Fibroblast of skin of right biceps (primary cell): ENCODE measurements at regions not wholly inside any gene's neighbourhood (a gene's known extent, or its start where the extent isn't known, plus 50 kb on each side); places are given as distances from the start of the nearest gene placed in this dataset.

ENCODE experiments used
- DNase-seq: peaks from one replicate; pipeline ENCODE4 v3.0.0-alpha.2; 2013

DNA sequence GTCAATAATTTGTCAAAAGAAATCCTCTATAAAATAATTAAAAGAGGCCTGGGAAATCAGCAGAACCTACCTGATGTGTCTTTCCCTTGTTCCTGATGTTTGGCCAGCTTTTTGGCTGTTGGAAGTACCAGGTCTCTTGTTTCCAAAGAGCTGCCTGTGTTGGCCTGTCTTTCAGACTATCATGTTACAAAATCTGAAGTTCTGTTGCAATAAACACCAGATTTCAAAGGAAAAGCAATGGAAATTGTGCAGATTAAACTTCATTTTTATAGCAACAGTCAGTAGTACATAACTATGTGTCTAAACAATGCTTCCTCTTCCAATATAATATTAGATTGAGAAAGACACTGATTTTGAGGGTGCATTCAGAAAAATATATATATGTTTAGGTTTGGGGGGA is 647.2 kb upstream of the CXADR start:
- DNase-seq, result no peak

DNA sequence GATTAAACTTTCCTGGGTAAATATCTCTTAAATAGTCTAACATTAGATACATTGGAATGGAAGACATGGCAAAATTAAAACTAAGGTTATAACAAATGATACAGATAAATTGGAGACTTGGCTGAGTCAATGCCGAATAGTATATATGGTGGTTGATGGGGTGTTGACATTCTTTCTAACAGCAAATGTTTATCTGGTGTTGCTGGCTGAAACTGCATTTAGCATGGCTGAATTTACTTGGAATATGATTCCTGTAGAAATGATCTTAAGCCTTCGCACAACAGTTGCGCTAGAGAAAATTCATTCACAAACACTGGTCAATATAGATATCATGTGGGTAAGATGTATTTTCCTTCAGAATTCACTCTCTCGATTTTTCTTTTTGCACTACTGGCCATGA is 646.0 kb upstream of the CXADR start:
- no peak for DNase-seq

DNA sequence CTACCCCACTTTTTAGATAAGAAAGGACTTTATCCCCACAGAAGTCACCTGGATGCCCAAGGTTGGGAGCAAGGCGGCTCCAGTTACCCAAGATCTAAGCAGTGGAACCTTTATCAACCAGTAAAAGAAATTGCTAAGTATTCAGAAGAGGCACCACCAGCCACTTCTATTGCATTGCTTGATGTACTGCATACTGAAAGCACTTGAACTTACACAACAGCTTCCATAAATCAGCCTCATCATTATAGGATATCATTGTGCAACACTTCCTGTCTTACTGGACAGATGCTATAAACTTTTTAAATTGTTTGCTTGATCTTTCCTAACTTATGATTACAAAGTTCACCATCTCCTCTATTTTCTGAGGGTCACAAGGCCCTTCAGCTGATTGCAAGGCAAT is 642.7 kb upstream of the CXADR start:
- DNase-seq, result peak; percentile 12

DNA sequence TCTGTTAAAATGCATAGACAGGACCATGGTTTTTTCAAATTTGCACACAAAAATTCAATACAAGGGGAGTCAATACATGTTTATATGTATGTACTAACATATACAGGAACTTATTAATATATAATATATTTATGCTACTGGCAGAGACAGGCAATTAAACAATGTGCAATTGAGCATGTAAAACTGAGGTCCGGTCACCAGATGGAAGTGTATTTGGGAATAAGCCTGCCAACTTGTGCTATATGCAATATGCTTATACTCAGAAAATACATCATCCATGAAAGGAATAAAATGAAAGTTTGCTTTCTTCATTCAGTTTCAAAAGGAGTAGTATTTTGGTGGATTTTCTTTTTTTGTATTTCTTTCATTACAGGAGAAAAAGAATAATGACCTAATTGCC is 640.2 kb upstream of the CXADR start:
- no peak for DNase-seq

DNA sequence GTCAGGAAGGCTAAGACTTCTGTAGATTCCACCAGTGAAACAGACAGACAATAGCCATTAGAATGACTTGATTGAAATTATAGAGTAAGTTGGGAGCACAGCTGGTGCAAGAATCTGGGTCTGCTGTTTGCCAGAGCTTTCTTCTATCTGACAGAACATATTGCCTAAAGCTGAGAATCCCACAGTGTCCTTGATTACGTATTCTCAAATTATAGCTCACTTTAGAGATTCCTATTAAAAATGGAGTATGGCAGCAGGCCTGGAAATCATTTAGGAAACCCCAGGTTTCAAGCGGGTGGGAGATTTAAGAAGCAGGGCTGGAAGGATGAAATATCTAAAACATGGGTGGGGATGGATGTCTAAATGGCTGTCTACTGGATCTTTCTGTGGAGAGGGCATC is 639.7 kb upstream of the CXADR start:
- DNase-seq, result no peak

DNA sequence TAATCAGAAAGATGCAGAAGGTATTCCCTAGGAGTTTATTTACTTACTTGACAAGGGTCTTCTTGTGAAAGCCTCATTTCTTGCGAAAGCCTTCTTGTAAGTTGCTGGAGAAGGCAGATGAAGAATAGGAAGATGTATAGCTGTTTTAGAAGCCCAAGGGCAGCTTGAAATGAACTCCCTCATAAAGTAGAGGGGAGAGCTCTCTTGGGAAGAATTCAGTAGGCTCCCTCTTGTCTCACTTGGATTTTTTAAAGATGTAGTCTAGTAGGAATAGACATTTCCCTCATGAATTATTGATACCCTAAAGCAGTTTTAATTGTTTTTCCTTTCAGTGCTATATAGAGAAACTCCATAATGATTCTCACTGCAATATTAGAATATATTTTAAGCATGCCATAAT is 639.2 kb upstream of the CXADR start:
- DNase-seq, result no peak

DNA sequence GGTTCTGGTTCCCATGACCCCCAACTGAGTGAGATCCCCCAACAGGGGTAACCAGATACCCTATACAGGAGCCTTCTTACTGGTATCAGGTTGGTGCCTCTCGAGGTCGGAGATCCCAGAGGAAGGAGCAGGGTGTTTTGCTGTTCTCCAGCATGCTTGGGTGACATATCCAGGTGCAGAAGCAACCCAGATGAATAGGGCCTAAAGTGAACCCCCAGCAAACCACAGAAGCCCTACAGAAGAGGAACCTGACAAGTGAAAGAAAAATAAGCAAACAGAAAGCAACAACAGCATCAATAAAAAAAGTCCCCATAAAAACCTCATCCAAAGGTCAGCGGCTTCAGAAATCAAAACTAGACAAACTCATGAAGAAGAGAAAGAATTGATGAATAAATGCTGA is 633.4 kb upstream of the CXADR start:
- DNase-seq, result no peak

DNA sequence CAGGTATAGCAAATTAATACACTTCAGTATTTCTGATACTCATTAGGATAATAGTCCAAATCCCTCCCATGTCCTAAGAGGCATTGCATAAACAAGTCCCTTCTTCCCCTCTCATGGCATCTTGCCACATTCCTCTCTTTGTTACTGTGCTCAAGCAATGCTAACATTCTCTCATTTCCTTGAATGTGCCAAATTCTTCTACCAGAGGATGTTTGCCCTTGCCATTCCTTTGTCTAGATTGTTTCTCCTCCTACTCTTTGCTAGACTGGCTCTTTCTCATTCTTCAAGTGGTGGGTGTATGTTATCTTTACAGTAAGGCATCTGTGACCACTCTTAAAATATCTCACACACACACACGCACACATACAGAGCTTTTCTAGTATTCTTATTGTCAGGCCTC is 621.0 kb upstream of the CXADR start:
- DNase-seq, result peak; percentile 53

DNA sequence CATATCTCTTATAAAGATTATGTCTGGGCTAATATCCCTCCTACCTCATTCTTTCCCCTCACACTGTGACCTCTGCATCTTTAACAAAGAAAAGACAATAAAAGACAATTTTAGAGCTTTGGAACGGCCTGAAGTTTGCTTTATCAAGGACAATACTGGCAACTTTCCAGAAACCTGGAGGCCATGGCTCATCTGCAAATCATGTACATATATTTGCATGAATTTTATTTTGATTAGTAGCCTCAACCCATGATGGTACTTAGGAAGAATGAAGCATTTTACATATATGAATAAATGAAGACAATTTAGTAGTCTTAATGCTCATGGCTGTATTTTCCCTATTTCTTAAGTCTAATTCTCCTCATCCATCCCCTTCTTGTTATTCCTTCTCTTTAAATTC is 612.2 kb upstream of the CXADR start:
- no peak for DNase-seq

DNA sequence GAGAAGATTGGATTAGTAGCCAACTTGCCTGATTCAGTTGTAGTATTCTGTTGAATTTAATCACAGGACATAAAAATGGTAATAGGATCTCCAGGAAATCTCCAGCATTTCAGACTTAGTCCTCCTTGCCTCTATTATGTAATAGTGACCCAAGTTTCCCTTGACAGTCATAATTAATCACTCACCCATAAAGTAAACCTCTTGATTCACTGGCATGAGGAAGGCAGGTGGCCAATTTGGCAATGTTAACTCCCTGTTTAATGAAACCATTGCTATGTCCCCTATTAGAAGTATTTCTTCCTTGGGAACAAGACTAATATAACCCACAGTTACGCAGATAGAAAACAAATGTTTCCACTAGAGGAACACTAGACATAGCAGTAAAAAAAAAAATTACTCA is 604.8 kb upstream of the CXADR start:
- DNase-seq, result no peak

DNA sequence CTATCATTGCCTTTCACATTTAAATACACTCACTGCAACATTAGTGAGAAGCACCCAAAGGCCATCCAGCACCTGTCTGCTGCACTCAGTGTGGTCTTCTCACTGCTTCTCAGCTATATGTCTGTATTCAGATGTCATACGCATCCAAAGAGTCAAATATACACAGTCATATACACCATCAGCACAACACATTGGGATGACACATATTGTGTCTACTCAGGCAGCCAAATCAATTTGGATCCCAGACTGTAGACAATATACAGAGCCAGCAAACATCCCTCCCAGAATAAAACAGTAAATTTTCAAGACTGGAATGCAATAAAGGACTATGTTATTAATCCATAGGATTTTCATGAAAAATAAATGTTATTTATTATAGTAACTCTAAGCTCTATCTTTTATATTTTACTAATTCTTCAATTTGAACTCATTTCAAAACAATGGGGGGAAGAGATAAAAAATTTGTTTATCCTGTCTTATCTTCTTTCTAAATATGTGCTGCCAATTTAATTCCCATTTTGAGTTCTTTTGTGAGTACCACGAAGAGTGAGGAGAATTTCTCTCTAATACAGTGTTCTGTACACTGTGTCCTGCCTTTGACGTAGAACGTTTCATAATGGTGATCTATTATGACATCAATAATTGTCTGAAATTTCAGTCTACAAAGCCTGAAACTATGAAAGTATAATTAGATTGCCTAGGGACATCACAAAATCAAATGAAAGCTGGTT is 602.2 kb upstream of the CXADR start:
- DNase-seq, result no peak

DNA sequence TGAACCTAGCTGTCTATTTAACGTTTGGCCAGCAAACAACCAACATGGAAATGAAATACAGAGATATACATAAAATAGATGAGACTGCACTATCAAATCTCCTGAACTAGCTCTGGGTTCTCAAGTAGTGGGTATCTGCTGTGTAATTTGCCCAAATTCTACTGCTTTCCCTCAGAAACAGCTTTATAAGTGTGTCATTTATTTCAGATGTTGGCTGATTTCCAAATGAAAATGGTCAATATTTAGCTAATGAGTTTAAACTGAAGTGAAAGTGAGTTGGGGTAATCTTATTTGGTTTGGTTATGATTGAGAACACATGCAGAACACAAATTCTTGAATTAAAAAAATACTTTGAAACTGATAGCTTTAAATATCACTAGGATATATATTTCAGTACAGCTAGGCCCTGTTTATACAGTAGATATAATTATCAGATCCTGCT is 601.7 kb upstream of the CXADR start:
- DNase-seq, result no peak

DNA sequence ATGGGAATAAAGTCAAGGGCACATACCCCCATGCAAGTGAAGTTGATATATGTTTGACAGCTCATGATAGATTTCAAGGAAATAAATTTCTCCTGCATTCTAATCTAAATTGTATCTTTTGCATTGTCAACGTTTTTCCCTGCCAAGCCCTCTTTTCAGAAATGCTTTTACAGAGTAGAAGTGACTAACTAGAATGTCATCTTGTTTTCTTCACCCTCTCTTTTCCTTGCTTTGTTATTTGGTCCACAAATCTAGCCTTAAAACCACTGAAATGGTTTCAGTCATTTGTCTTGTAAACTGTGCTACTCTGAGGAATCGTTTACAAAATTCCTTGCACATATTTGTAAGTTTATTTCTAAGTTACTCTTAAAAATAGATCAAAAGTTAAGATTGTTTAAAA is 600.8 kb upstream of the CXADR start:
- DNase-seq, result peak; percentile 11

DNA sequence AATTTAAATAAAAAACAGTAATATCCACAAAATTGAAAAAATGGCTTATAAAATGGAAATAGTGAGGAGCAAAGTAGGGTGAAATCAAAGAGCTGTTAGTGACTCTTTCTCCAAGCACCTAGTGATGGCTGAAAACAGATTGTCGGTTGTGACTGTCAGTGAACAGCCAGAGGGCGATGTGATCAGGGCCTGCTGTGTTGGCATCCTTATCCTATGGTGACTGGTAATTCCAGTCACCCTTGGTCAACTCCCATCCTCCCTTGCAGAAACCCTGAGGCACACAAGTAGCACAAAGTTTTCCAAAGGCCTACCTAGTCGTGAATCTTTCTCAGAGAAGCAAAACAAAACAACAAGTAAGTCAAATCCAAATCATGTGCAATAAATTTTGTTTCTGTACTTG is 599.8 kb upstream of the CXADR start:
- DNase-seq, result no peak

DNA sequence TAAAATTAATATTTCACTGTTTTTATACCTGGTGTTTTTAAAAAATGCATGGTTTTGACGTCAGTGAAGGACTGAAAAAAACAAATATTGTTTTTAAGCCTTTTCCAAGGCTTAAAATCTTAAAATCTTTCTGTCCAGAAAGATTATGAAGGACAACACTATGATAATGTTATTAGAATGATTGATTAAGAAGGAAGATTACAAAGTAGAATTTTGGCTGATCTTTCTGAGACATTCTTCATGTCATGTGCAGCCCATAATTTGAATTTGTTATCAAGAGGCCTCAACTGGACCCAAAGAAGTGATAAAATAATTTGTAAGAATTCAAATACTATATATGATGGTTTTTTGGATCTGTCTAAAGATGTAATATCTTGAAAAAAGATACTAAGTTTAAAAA is 584.4 kb upstream of the CXADR start:
- no peak for DNase-seq

DNA sequence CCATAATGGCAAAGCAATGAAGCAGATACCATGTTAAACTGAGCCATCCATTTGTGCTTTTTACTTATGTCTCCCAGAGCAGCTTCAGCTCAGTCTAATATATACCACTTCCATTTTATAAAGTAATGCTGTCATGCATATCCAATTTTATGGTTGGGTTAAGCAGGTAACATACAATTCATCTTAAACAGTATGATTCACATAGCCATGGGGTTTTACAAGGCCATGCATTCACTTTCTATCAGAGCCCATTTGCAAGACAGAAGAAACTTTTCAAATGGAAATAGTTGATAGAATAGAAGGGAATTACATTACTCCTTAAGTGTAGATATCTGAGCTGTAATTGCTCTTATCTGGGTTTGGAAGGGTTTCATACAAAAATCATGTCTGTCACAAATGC is 580.5 kb upstream of the CXADR start:
- DNase-seq, result no peak

DNA sequence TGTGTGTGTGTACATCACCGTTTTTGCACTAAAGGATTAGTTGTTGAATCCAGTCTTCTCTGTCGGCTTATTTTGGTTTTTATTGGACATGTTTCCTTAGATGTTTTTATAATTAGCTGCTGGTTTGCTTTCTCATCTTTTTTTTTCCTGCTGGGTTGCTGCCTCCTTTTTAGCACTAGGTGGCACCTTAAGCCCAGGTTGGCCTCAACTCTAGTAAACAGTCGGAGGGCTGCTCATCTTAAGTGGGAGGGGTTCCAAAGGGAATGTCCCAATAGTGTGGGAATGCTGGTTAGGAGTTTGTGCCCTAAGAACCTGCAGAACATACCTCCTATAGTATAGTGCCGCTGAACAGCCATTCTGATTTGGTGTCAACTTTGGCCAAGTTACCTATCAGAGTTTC is 570.1 kb upstream of the CXADR start:
- peak; percentile 7 for DNase-seq

DNA sequence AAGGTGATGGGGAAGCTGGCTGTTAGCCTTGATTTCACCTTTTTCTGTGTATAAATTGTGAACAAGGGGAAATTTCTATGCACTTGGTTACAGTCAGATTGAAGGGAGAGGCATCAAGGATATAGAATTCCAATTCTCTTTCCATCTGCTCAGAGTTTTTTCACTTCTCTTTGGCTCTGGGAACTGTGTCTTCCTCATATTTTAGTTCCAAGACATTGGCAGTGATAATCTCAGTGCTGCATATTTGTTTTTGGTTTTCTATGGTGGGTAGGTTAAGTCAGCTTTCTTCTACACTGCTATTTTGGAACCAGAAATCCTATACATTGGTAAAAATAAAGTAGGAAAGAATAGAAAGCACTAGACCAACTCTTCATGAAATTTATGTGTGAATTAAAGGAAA is 569.6 kb upstream of the CXADR start:
- no peak for DNase-seq

DNA sequence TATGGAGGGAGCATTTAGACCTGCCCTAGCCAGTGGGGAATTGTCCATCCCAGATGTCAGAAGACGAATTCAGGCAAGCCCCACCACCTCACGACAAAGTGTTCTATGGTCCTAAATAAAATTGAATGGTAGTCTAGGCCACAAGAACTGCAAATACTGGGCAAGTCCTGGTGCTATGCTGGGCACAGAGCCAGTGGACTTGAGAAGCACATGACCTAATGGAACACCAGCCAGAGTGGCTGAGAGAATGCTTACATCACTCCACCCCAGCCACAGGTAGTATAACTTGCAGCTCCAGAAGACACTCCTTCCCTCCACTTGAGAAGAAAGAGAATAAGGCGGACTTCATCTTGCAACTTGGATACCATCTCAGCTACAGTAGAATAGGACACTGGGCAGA is 567.3 kb upstream of the CXADR start:
- no peak for DNase-seq

DNA sequence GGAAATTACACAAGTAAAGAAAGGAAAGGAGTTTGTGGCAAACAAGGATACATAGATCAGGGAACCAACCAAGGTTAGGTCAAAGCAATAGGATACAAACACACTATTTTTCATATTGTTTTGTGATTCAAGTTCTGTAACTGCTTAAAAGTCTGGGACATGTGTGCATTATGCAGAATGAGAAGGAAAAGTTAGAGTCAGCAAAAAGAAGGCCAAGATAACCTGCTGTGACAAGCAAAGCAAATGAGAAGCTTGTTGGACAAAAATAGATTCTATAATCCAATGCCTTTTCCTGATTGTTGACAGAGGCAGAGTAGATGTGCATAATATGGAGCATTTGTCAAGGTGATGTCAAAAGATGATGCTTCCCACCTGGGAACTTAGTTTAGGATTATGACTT is 556.0 kb upstream of the CXADR start:
- no peak for DNase-seq

DNA sequence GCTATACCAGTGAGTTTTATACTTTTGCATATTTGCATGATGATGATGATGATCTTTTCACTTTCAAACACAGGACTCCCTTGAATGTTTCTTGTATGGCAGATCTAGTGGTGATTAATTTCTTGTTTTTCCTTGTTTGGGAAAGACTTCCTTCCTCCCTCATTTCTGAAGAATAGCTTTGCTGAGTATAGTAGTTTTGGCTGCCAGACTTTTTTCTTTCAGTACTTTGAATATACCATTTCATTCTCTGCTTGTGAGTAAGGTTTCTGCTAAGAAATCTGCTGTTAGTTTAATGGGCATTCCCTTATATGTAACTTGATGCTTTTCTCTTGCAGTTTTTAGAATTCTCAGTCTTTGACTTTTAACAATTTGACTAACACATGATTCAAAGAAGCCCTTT is 547.4 kb upstream of the CXADR start:
- no peak for DNase-seq

DNA sequence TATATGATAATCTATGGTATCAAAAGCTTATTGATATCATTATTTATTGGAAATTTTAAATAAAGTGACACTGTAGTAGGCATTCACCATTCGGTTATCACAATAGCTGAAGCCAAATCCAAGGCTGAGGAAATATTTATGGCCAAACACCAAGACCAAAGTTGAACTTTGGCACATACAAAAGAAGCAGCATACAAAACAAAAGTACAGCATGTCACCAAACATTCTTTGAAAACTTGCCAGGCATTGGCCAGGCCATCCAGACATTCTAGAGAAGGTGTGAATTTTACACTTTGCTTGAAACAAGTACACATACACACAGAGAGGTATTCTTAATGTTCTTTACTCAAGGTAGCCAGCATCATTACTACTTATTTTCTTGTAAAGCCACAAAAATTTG is 544.4 kb upstream of the CXADR start:
- no peak for DNase-seq

DNA sequence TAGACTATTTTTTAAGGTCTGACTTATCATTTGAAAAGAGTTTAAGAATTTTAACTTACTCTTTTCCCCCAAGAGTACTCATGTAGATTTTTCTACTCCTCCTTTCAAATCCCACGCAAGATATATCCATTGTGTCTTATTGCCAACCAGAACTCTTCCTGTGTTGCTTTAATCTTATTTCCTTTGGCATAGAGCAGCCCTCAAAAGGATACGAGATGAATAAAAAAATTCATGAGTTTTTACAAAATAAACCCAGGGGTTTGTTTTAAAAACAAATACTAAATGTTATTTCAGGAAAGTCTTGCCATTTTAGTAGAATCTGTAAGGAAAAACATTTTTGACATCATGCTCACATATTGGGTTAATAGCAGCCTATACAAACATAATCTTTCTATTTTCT is 543.2 kb upstream of the CXADR start:
- no peak for DNase-seq

DNA sequence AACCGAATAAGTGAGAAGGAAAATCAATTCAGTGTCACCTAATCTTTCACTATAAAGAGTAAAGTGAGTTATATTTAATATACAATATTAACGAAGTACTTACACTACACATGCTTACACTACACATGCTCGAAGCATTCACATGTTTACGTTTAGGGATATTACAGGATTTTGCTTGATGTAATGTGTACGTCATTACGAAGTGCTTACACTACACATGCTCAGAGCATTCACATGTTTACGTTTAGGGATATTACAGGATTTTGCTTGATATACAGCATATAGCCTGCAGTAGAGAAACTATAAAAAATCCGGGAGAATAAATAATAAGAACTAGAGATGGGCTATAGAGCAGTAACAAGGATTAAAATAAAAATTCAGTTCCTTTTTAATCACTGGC is 538.8 kb upstream of the CXADR start:
- DNase-seq, result no peak

DNA sequence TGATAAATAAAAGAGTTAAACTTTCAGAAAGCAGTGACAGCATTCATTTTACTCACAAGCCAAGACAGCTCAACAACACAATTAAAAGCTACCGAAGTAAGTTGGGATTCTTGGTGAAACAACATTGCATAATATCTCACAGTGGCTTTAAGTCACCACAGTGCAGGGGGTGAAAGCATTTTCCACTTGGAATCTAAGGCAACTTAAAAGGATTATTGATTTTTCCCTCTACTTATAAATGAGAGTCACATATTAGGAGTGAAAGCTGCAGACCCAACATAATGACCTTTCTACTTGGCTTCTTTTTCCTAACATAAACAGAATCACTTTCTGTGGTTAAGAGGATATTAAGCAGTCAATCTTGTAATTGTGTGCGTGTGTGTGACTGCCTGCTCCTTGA is 536.6 kb upstream of the CXADR start:
- no peak for DNase-seq
